ENCODE measurements at regions not wholly inside any gene's neighbourhood (a gene's known extent, or its start where the extent isn't known, plus 50 kb on each side); places are given as distances from the start of the nearest gene placed in this dataset.

DNA sequence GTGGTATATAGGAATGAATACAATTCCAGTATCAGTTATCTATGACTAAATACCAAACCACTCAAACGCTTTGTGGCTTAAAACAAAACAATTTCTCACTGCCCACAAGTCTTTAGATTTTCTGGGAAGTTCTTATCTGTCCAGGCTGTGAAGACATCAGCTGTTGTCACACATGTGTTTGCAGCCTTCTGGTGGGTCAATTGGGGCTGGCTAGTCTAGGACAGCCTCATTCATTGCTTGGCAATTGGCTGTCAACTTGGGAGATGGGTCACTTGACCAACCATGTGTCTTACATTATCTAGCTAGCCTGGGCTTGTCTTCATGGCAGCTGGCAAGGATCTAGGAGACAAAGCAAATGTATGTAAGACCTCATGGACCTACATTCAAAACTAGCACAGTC is 53.8 kb upstream of the PAPPA start:
- TF ChIP-seq SIN3A (IDR thresholded peaks at IDR 0.05; ENCODE audit: borderline replicate concordance, insufficient read depth, low read depth, low read length) (no peak), POLR2AphosphoS5 (IDR thresholded peaks at IDR 0.05; ENCODE audit: low read depth, low read length) (no peak), TCF7L2 (IDR thresholded peaks at IDR 0.05; ENCODE audit: low read depth, low read length) (no peak), CTCF (IDR thresholded peaks at IDR 0.05) (no peak)
- TF ChIP-seq, protein P1, sequence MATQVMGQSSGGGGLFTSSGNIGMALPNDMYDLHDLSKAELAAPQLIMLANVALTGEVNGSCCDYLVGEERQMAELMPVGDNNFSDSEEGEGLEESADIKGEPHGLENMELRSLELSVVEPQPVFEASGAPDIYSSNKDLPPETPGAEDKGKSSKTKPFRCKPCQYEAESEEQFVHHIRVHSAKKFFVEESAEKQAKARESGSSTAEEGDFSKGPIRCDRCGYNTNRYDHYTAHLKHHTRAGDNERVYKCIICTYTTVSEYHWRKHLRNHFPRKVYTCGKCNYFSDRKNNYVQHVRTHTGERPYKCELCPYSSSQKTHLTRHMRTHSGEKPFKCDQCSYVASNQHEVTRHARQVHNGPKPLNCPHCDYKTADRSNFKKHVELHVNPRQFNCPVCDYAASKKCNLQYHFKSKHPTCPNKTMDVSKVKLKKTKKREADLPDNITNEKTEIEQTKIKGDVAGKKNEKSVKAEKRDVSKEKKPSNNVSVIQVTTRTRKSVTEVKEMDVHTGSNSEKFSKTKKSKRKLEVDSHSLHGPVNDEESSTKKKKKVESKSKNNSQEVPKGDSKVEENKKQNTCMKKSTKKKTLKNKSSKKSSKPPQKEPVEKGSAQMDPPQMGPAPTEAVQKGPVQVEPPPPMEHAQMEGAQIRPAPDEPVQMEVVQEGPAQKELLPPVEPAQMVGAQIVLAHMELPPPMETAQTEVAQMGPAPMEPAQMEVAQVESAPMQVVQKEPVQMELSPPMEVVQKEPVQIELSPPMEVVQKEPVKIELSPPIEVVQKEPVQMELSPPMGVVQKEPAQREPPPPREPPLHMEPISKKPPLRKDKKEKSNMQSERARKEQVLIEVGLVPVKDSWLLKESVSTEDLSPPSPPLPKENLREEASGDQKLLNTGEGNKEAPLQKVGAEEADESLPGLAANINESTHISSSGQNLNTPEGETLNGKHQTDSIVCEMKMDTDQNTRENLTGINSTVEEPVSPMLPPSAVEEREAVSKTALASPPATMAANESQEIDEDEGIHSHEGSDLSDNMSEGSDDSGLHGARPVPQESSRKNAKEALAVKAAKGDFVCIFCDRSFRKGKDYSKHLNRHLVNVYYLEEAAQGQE (IDR thresholded peaks at IDR 0.05; ENCODE audit: insufficient read depth in 1 of 2, low read depth in 2 of 2, low read length in 1 of 2): no peak
- Histone ChIP-seq H3K9me3 (ENCODE audit: control insufficient read depth, insufficient read depth, low read depth, low read length) (no peaks in the 10 kb centered on the region), H3K27ac (ENCODE audit: low read length) (no peak overlapping the region), H3K4me3 (ENCODE audit: low read depth in 2 of 2, low read length in 2 of 2) (no peak overlapping the region), H3K36me3 (ENCODE audit: control insufficient read depth, insufficient read depth, low read length) (no peaks in the 10 kb centered on the region), H3K4me1 (ENCODE audit: control insufficient read depth, insufficient read depth, low read length) (no peaks in the 10 kb centered on the region), H3K27me3 (ENCODE audit: control insufficient read depth, insufficient read depth, low read length) (no peaks in the 10 kb centered on the region)
- POLR2A ChIA-PET: no interaction called here
- no TSS peak for BruUV-seq (replicated peaks)
- ATAC-seq (no peak), DNase-seq (ENCODE audit: low read depth, low spot score) (no peak)
- in situ Hi-C loops (cut with HindIII; ENCODE audit: low pct_unique_long_range_greater_than_20kb, low sequenced_read_pairs): no loop called here
- CTCF ChIA-PET: no interaction called here
- intact Hi-C loops (cut with micrococcal nuclease; ENCODE audit: unreplicated experiment): no loop called here

GRCh38 chr9:116100711-116101121 is 52.9 kb upstream of the PAPPA start:
- in situ Hi-C loops (cut with HindIII; ENCODE audit: low pct_unique_long_range_greater_than_20kb, low sequenced_read_pairs): no loop called here
- CTCF ChIA-PET: no interaction called here
- no peak for ATAC-seq

More at GRCh38 chr9:116100711-116101121, 52.9 kb upstream of the PAPPA start:
- intact Hi-C loops (cut with micrococcal nuclease; ENCODE audit: unreplicated experiment): no loop called here
- Histone ChIP-seq H3K4me3 (ENCODE audit: low read depth in 2 of 2, low read length in 2 of 2) (no peak overlapping the region), H3K9me3 (ENCODE audit: control insufficient read depth, insufficient read depth, low read depth, low read length) (no peaks in the 10 kb centered on the region), H3K4me1 (ENCODE audit: control insufficient read depth, insufficient read depth, low read length) (no peaks in the 10 kb centered on the region), H3K27ac (ENCODE audit: low read length) (no peak overlapping the region), H3K27me3 (ENCODE audit: control insufficient read depth, insufficient read depth, low read length) (no peaks in the 10 kb centered on the region), H3K36me3 (ENCODE audit: control insufficient read depth, insufficient read depth, low read length) (no peaks in the 10 kb centered on the region)
- TF ChIP-seq CTCF (IDR thresholded peaks at IDR 0.05) (no peak), SIN3A (IDR thresholded peaks at IDR 0.05; ENCODE audit: borderline replicate concordance, insufficient read depth, low read depth, low read length) (no peak), POLR2AphosphoS5 (IDR thresholded peaks at IDR 0.05; ENCODE audit: low read depth, low read length) (no peak), TCF7L2 (IDR thresholded peaks at IDR 0.05; ENCODE audit: low read depth, low read length) (no peak)
- TF ChIP-seq, protein P1 (IDR thresholded peaks at IDR 0.05; ENCODE audit: insufficient read depth in 1 of 2, low read depth in 2 of 2, low read length in 1 of 2): no peak
- BruUV-seq (replicated peaks): no TSS peak
- no peak for DNase-seq (ENCODE audit: low read depth, low spot score)
- POLR2A ChIA-PET: no interaction called here
